ENCODE measurements at regions not wholly inside any gene's neighbourhood (a gene's known extent, or its start where the extent isn't known, plus 50 kb on each side); places are given as distances from the start of the nearest gene placed in this dataset.

DNA sequence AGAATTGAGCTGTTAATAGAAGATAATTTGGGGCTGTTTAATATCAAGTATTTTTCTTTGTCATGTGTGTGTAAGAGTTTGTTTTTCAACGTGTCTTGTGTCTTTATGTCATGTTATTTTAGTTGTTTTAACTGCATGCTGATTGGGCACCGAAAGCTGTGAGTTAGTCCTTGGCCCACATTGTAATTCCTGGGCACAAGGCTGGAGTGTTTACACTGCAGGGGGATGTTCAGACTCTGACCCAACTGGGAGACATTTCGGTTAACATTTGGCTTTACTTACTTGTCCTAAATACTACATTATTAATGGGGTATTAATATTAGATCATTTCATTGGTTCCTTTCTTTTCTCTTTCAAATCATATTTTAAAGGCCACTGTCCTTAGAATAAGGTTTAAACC is 381.0 kb downstream of the OSR1 start:
- TF ChIP-seq, protein P1, sequence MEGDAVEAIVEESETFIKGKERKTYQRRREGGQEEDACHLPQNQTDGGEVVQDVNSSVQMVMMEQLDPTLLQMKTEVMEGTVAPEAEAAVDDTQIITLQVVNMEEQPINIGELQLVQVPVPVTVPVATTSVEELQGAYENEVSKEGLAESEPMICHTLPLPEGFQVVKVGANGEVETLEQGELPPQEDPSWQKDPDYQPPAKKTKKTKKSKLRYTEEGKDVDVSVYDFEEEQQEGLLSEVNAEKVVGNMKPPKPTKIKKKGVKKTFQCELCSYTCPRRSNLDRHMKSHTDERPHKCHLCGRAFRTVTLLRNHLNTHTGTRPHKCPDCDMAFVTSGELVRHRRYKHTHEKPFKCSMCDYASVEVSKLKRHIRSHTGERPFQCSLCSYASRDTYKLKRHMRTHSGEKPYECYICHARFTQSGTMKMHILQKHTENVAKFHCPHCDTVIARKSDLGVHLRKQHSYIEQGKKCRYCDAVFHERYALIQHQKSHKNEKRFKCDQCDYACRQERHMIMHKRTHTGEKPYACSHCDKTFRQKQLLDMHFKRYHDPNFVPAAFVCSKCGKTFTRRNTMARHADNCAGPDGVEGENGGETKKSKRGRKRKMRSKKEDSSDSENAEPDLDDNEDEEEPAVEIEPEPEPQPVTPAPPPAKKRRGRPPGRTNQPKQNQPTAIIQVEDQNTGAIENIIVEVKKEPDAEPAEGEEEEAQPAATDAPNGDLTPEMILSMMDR (optimal IDR thresholded peaks at IDR 0.05 in 1 of 3, IDR thresholded peaks at IDR 0.05 in 1 of 3, conservative IDR thresholded peaks at IDR 0.05 in 1 of 3; ENCODE audit: extremely low read depth in 1 of 3, insufficient read depth in 2 of 3, low read length in 3 of 3): no peak
- no peak for TF ChIP-seq EZH2 (IDR thresholded peaks at IDR 0.05; ENCODE audit: low read length)

Measured in keratinocyte (primary cell).